Liver (tissue), 3 donors: ENCODE measurements at regions not wholly inside any gene's neighbourhood (a gene's known extent, or its start where the extent isn't known, plus 50 kb on each side); places are given as distances from the start of the nearest gene placed in this dataset.

ENCODE experiments used
- CTCF ChIP-seq: fragments of 150-350 bp; IDR thresholded peaks from 2 replicates; pipeline ENCODE4 v1.5.1; 2017; ENCODE audit warnings: improper control_type of control experiment, low read depth, low read length; ENCODE audit not compliant: missing input control
- FOXA1 ChIP-seq: IDR thresholded peaks from 2 replicates; pipeline ENCODE4 v1.6.1; 2016; ENCODE audit warnings: antibody characterized with exemption
- JUND ChIP-seq, 2 donors: IDR thresholded peaks; 2 replicates each; pipeline ENCODE4 v1.6.1; 2016; ENCODE audit warnings: antibody characterized with exemption in 2 of 2
- MAX ChIP-seq: IDR thresholded peaks from 2 replicates; pipeline ENCODE4 v1.6.1; 2016; ENCODE audit warnings: antibody characterized with exemption
- RAD21 ChIP-seq, 2 donors: IDR thresholded peaks; 2 replicates each; pipeline ENCODE4 v1.6.1; 2016; ENCODE audit warnings: antibody characterized with exemption in 2 of 2, mild to moderate bottlenecking in 2 of 2
- TAF1 ChIP-seq: conservative IDR thresholded peaks from 2 replicates; pipeline ENCODE4 v1.6.1; 2016; ENCODE audit warnings: antibody characterized with exemption, mild to moderate bottlenecking
- TF ChIP-seq, protein P1 (sequence below): IDR thresholded peaks from 2 replicates; pipeline ENCODE4 v1.6.1; 2016; ENCODE audit warnings: antibody characterized with exemption
- TF ChIP-seq, protein P2 (sequence below): IDR thresholded peaks from 2 replicates; pipeline ENCODE4 v1.6.1; 2016; ENCODE audit warnings: antibody characterized with exemption, mild to moderate bottlenecking
- donor health status: healthy.
- donor health status: healthy.

GRCh38 chr2:57597940-57598339 is 448.7 kb upstream of the VRK2 start:
- TF ChIP-seq CTCF (no peak), JUND (IDR thresholded peaks at IDR 0.05) (no peak), FOXA1 (no peak), RAD21 (IDR thresholded peaks at IDR 0.05) (no peak), MAX (no peak), TAF1 (no peak)
- TF ChIP-seq, protein P1, sequence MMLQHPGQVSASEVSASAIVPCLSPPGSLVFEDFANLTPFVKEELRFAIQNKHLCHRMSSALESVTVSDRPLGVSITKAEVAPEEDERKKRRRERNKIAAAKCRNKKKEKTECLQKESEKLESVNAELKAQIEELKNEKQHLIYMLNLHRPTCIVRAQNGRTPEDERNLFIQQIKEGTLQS: no peak
- TF ChIP-seq, protein P2, sequence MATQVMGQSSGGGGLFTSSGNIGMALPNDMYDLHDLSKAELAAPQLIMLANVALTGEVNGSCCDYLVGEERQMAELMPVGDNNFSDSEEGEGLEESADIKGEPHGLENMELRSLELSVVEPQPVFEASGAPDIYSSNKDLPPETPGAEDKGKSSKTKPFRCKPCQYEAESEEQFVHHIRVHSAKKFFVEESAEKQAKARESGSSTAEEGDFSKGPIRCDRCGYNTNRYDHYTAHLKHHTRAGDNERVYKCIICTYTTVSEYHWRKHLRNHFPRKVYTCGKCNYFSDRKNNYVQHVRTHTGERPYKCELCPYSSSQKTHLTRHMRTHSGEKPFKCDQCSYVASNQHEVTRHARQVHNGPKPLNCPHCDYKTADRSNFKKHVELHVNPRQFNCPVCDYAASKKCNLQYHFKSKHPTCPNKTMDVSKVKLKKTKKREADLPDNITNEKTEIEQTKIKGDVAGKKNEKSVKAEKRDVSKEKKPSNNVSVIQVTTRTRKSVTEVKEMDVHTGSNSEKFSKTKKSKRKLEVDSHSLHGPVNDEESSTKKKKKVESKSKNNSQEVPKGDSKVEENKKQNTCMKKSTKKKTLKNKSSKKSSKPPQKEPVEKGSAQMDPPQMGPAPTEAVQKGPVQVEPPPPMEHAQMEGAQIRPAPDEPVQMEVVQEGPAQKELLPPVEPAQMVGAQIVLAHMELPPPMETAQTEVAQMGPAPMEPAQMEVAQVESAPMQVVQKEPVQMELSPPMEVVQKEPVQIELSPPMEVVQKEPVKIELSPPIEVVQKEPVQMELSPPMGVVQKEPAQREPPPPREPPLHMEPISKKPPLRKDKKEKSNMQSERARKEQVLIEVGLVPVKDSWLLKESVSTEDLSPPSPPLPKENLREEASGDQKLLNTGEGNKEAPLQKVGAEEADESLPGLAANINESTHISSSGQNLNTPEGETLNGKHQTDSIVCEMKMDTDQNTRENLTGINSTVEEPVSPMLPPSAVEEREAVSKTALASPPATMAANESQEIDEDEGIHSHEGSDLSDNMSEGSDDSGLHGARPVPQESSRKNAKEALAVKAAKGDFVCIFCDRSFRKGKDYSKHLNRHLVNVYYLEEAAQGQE: no peak
